NCI-H2196 treated with DMSO at 0.1 percent for 48 hours (cell line): ENCODE measurements at regions not wholly inside any gene's neighbourhood (a gene's known extent, or its start where the extent isn't known, plus 50 kb on each side); places are given as distances from the start of the nearest gene placed in this dataset.

Source experiments
- DNase-seq: peaks from one replicate; lab custom pipeline; 2025; ENCODE audit not compliant: unreplicated experiment; lab: John Stamatoyannopoulos, UW

DNA sequence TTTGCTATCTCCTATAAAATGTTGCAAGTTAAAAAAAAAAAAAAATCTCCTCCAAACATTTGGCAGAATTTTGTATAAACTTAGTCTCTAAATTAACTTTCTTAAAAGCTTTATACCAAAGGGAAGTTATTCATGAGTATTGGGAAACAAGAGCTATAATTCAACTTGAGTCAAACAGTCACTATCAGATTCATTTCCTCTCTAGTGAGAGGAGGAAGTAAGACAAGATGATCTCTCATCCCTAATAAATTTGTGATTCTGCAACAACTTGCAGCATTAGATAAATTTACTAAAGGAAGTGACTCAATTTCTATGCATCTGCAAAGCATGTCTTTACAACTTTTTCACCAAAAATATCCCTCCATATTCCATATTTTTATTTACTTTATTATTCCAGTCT, 135.4 kb upstream of the GNPDA2 start:
- no peak for DNase-seq

DNA sequence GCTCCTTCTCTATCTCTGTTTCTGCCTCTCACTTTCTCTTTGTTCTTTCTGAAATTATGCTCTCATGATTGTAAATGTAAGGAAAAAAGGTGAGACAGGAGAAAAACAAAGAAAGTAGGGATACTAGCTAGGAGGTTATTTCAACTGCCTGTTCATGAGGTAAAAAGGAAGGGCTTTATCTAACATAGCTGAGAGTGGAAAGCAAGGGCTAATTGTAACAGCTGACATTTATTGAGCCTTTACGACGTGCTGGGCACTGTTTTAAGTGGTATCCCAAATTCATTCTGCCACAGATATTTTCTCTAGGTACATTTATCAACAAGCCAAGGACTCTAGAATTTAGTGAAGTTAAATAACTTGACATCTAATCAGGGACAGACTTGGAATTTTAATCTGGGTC, 133.1 kb upstream of the GNPDA2 start:
- DNase-seq = no peak

DNA sequence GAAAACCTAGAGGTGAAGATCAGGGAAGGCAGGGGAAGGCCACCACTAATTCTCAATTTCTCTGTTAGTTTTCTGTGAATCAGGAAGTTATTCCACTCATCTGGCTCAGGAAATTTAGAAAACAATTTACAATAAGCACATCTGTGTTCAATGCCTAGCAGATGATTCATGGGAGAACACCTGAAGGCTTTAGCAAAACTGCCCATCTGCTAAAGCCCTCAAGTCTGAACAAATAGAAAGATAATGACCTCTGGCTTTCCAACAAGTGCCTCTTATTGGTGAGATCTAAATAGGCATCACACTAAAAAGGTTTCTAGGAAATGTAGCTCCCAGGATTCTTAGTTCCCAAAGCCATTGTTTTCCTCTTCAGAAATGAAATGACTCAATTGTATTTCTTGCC, 122.1 kb upstream of the GNPDA2 start:
- DNase-seq = no peak

DNA sequence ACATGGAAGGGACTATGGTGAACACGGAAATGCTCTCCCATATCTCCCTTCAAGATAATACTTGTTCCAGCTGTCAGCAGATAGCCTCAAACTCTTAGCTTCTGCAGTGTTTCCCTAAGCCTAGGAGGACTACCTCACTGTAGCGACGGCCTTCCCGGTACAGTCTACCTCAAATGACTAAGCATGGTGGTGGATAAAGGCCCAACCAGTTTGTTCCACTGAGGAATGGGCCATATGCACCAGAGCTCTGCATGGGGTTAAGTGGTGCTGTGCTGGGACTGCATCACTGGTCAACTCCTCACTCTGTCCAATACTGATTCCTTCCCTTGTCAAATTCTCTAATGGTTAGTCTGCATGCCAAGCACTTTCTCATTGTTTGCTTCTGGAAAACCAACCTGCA, 119.6 kb upstream of the GNPDA2 start:
- no peak for DNase-seq

DNA sequence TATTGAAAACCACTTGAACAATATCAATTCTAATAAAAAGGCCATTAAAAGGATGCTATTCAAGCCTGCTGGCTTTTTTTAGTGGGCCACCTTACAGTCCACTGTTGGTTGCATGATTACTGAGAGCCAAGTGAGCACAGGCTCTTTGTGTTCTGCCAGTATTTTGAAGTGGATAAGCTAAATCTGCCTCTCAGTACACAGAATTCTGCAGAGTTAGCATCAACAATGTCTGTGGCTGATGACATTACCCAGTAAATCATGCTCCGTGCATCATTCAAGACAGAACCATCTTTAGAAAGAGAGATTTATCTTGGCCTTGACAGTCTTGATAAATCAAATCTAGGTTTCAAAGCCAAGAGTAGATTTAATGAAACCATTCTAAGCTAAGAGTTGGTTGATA, 119.0 kb upstream of the GNPDA2 start:
- DNase-seq = no peak

DNA sequence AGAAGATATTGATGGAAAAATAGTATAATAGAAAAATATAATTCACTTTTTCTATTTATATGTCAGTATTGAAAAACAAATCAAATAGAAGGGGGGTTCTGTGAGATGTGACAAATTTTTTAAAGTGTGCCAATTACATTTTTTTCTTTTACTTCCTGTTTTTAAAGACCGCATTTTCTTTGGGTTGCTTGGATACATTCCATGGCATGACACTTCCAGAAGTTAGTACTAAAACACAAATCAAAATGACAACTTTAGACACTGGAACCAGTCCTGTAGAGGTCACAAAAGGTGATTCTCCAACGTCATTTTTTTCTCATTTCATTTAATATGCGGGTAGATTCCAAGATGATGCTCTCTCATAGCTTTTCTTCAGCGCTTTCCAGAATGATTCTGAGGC, 116.2 kb upstream of the GNPDA2 start:
- no peak for DNase-seq

DNA sequence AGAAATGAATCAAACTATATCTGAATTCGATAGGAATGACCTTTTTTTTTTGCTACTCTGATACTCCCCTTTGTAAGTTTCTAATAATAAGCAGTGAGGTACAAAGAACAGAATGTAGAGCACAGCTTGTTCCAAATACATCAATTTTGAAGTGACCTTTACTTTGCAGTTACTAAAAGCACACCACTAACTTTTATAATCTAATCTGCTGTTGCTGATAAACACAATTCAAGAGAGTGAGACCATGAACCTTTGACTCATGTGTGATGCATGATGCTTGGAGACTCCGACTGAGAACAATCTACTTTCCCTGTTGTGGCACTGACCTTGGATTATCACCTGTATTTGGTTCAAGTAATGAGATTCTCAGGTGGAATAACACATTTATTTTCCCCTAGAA, 91.6 kb upstream of the GNPDA2 start:
- no peak for DNase-seq

DNA sequence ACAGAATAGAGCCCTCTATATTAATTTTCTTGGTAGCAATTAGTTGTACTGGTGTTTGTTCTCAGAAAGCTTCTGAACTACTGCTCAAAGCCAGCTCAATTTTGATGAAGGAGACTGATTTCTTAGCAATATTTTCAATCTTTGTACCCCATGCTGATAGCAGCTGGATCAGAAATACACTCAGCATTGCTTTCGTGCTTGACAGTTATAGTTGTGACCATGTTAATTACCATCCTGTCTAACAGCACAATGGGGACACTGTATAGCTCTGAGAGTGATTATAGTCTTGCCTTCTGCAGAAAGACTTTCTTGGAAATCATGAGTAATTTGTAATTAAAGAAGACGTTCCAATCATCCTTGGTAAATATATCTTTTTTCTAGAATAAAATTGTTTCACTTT, 79.7 kb upstream of the GNPDA2 start:
- DNase-seq = no peak

DNA sequence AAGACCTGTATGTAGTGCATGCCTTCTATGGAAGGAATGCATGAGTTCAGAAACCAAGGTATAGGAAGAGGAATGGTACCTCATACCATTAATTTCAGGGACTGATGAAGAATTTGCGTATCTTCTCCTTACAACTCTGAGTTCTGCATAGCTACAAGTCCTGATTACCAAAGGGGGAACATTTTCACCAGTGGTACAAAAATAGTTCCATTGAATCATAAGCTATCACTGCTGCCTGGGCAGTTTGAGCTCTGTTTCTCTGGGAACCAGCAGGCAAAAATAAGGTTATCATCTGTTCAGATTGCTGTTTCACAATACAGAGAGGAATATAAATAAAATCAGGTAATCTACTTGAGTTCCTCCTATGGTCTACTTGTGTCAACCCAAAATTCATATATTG, 77.9 kb upstream of the GNPDA2 start:
- no peak for DNase-seq

DNA sequence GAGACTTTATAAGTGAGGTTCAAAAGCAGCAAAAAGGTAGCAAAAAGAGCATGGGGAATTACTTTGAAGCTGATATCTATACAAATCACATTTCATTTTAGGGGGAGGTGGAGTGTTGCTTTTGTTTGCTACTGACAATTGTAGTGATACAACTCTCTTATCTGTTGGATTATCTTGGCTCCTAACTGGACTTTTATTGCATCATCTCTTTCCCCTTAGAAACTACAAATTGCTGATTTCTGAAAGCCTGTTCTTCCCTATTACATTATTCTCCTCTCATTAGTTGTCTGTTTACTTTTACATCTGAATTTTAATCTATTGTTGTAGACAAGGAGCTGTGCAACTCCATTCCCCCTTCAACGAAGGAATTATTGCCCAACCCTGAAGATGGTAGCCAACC, 75.0 kb upstream of the GNPDA2 start:
- DNase-seq = no peak

DNA sequence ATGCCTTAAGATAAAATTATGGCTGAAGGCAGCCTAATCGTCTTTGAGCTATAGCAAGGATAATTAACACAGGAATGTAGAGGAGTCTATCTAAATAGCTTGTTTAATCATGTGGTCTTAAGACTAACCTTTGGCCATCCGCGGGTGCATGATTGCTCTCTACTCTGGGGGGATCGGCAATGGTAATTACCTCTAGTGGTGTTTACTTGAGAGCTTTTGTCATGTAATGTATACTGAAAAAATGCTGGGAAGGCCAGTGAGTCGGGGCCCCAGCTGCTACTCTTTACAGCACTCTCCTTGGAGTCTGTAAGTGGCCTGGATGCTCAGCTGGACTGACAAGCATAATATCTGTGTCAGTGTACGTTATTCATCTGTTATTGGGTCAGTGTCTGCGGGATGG, 65.5 kb upstream of the GNPDA2 start:
- DNase-seq = no peak

DNA sequence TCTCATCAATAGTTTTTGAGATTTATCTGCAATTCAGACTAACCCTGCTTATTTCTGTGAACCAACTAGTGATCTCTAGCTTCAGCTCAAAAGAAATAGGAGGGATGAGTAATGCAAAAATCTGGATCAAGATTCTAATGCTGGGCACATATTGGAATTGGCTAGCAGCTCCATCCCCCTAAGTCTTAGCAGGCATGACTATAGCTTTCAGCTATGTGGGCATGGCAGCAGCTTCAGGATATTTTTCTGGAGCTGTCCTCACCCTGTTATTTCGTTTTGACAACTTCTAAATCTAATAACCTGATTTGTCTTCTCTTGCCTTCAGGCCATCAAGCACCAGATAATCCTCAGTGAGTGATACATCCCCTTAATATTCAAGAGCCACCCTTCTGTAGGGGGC, 50.8 kb upstream of the GNPDA2 start:
- DNase-seq = no peak
